ENCODE measurements at regions not wholly inside any gene's neighbourhood (a gene's known extent, or its start where the extent isn't known, plus 50 kb on each side); places are given as distances from the start of the nearest gene placed in this dataset.

- TF ChIP-seq CTCF (IDR thresholded peaks at IDR 0.05) = no peak
- no peak for TF ChIP-seq POLR2AphosphoS5 (IDR thresholded peaks at IDR 0.05)
- no peak for TF ChIP-seq POLR2A (IDR thresholded peaks at IDR 0.05)
Observed at GRCh38 chr16:47987136-47987535, 168.7 kb downstream of the ABCC12 start.
